Cardiac muscle cell (in vitro differentiated cells and primary cell): ENCODE measurements at regions not wholly inside any gene's neighbourhood (a gene's known extent, or its start where the extent isn't known, plus 50 kb on each side); places are given as distances from the start of the nearest gene placed in this dataset.

Source experiments
- DNase-seq, 2 donors: peaks; one replicate each; pipeline versions ENCODE4 v3.0.0 to v3.0.0-alpha.2; 2010 to 2017; ENCODE audit warnings: low read depth in 1 of 2, low spot score in 1 of 2
- H3K27ac ChIP-seq: fragments of 200-600 bp; sonication (generic); 2 replicates; pipeline ENCODE4 v1.5.1; 2016
- H3K27me3 ChIP-seq: fragments of 200-600 bp; sonication (generic); 2 replicates; pipeline ENCODE4 v1.6.0; 2016; ENCODE audit warnings: control low read depth
- H3K36me3 ChIP-seq: fragments of 200-600 bp; sonication (generic); 2 replicates; pipeline ENCODE4 v1.5.1; 2016; ENCODE audit warnings: control low read depth
- H3K4me1 ChIP-seq: fragments of 200-600 bp; sonication (generic); 2 replicates; pipeline ENCODE4 v1.8.1; 2017; ENCODE audit warnings: low read depth, mild to moderate bottlenecking, mixed run types
- H3K4me3 ChIP-seq: fragments of 200-600 bp; sonication (generic); 2 replicates; pipeline ENCODE4 v1.5.1; 2016; ENCODE audit warnings: mild to moderate bottlenecking
- H3K9me3 ChIP-seq: fragments of 200-600 bp; sonication (generic); 2 replicates; pipeline ENCODE4 v1.5.1; 2017; ENCODE audit warnings: low read depth, mild to moderate bottlenecking, control low read depth
- TF ChIP-seq, protein P1 (sequence below): IDR thresholded peaks from 2 replicates; pipeline ENCODE4 v1.5.1; 2012; ENCODE audit warnings: low read depth, mild to moderate bottlenecking, low read length

DNA sequence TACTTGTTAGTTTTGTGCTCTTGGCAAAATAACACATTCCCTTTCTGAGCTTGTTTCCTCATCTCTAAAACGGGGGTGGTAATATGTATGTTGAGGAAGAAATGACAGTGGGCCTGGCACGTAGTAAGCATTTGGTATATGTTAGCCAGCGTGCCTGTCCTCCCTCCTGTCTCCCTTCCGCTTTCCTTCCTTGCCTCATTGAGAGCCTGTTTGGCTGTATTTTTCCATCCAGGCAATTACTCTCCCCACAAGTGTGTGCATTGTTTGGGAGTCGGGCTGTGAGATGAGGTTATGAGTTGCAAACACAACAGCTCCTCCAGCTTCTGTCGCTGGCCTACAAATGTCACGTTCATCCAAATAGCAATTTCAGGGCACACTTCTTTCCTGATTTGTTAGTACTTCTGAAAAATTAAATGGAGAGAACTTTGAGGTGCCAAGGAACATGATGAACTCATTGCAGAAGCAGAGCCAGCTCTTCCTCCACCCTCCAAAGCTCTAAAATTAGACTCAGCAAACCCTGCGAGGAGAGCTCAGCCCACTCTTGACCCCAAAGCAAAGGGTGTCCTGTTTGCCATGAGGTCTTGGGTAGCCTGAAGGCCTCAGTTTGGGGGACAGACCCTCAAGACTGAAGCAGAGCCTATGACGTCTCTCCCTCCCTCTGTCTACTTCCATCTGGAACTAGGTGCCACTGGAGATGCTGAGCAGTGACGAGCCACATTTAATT is 50.7 kb upstream of the TOX2 start:
- Histone ChIP-seq H3K27ac (no peak overlapping the region), H3K9me3 (no peaks in the 10 kb centered on the region), H3K27me3 (no peaks in the 10 kb centered on the region), H3K36me3 (no peaks in the 10 kb centered on the region), H3K4me3 (no peak overlapping the region), H3K4me1 (no peaks in the 10 kb centered on the region)
- TF ChIP-seq, protein P1, sequence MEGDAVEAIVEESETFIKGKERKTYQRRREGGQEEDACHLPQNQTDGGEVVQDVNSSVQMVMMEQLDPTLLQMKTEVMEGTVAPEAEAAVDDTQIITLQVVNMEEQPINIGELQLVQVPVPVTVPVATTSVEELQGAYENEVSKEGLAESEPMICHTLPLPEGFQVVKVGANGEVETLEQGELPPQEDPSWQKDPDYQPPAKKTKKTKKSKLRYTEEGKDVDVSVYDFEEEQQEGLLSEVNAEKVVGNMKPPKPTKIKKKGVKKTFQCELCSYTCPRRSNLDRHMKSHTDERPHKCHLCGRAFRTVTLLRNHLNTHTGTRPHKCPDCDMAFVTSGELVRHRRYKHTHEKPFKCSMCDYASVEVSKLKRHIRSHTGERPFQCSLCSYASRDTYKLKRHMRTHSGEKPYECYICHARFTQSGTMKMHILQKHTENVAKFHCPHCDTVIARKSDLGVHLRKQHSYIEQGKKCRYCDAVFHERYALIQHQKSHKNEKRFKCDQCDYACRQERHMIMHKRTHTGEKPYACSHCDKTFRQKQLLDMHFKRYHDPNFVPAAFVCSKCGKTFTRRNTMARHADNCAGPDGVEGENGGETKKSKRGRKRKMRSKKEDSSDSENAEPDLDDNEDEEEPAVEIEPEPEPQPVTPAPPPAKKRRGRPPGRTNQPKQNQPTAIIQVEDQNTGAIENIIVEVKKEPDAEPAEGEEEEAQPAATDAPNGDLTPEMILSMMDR, result no peak
- DNase-seq, result no peak

DNA sequence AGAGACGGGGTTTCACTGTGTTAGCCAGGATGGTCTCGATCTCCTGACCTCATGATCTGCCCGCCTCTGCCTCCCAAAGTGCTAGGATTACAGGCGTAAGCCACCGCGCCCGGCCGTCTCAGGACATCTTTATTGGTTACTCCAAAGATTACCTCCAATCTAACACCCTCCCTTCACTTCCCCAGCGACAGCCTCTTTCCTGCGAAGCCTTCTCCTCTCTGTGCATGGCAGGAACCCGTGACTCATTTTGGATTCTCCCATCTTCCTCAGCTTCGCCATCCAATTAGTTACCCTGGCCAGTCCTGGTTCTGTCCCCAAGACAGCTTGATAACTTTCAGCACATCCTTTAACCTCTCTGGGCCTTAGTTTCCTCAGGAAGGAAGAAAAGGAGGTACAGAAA is 51.3 kb upstream of the TOX2 start:
- no peaks in the 10 kb centered on the region for H3K9me3 ChIP-seq

DNA sequence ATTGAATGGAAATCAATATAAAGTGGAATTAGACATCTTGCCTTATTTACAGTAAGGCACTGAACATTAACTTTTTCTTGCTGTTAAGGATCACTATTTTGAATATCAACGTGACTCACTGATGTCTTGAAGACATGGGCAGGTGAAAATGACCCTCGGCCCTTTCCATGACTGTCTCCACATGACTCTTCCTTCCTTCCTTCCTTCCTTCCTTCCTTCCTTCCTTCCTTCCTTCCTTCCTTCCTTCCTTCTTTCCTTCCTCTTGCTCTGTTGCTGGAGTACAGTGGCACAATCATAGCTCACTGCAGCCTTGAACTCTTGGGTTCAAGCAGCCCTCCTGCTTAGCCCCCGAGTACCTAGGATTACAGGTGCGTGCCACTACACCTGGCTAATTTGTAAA is 52.2 kb upstream of the TOX2 start:
- no peaks in the 10 kb centered on the region for H3K27me3 ChIP-seq
- H3K4me3 ChIP-seq, result no peak overlapping the region
- H3K4me1 ChIP-seq, result no peaks in the 10 kb centered on the region
- H3K36me3 ChIP-seq, result no peaks in the 10 kb centered on the region
- H3K27ac ChIP-seq, result no peak overlapping the region
- H3K9me3 ChIP-seq, result no peaks in the 10 kb centered on the region
- TF ChIP-seq, protein P1, result no peak
- no peak for DNase-seq

More for the DNA sequence above, 51.3 kb upstream of the TOX2 start:
- H3K27me3 ChIP-seq, result no peaks in the 10 kb centered on the region
- no peak for DNase-seq
- no peak overlapping the region for H3K4me3 ChIP-seq
- no peak overlapping the region for H3K27ac ChIP-seq
- H3K36me3 ChIP-seq, result no peaks in the 10 kb centered on the region
- TF ChIP-seq, protein P1, result no peak
- H3K4me1 ChIP-seq, result no peaks in the 10 kb centered on the region

- H3K27me3 ChIP-seq, result no peaks in the 10 kb centered on the region
- no peak for DNase-seq
- no peak overlapping the region for H3K27ac ChIP-seq
- H3K9me3 ChIP-seq, result no peaks in the 10 kb centered on the region
- TF ChIP-seq, protein P1, result no peak
- H3K4me1 ChIP-seq, result no peaks in the 10 kb centered on the region
- no peak overlapping the region for H3K4me3 ChIP-seq
- H3K36me3 ChIP-seq, result no peaks in the 10 kb centered on the region
These were observed 54.7 kb upstream of the TOX2 start for GRCh38 chr20:43859994-43860393.

- TF ChIP-seq, protein P1, result no peak
- DNase-seq, result no peak
- Histone ChIP-seq H3K4me3 (no peak overlapping the region), H3K4me1 (no peaks in the 10 kb centered on the region), H3K36me3 (no peaks in the 10 kb centered on the region), H3K27me3 (no peaks in the 10 kb centered on the region), H3K9me3 (no peaks in the 10 kb centered on the region), H3K27ac (no peak overlapping the region)
These were observed 56.7 kb upstream of the TOX2 start for GRCh38 chr20:43857932-43858331.
